SK-N-SH (cell line): ENCODE measurements at regions not wholly inside any gene's neighbourhood (a gene's known extent, or its start where the extent isn't known, plus 50 kb on each side); places are given as distances from the start of the nearest gene placed in this dataset.

Experiments
- CTCF ChIA-PET: fragments of 300-600, 350-600 bp; formaldehyde crosslinking; extraction: SDS; loops from one replicate; lab custom pipeline; 2021; lab: Yijun Ruan, JAX
- POLR2A ChIA-PET: fragments of 350-600 bp; sonication (Branson Sonifier 250); formaldehyde crosslinking; extraction: SDS; loops from one replicate; lab custom pipeline; 2020; ENCODE audit warnings: antibody characterized with exemption, inconsistent platforms; lab: Yijun Ruan, JAX
- DNase-seq: peaks from one replicate; pipeline ENCODE4 v3.0.0; 2012
- H2AFZ ChIP-seq: fragments of 200-600 bp; sonication (generic); 2 replicates; pipeline ENCODE4 v1.8.1; 2016; ENCODE audit warnings: antibody characterized with exemption, mild to moderate bottlenecking, low read depth
- H3F3A ChIP-seq: fragments of 200-600 bp; sonication (generic); replicated peaks from 2 replicates; pipeline ENCODE3; 2016; ENCODE audit warnings: antibody characterized with exemption, mild to moderate bottlenecking; ENCODE audit not compliant: insufficient read depth
- H3K27ac ChIP-seq, 2 experiments: fragments of 200-500 bp in 1 of 2; fragments of 200-600 bp in 1 of 2; sonication (Bioruptor generic) in 1 of 2; sonication (generic), shearing (Covaris generic) in 1 of 2; 2 replicates each; pipeline versions ENCODE4 v1.5.1 to v1.6.1; 2014 to 2016; ENCODE audit warnings: low read depth in 2 of 2, inconsistent platforms in 1 of 2, low read length in 1 of 2, mild to moderate bottlenecking in 1 of 2, mixed read lengths in 1 of 2
- H3K27me3 ChIP-seq: fragments of 200-600 bp; sonication (generic), shearing (Covaris generic); 2 replicates; pipeline ENCODE4 v1.6.1; 2016; ENCODE audit warnings: mixed run types; ENCODE audit not compliant: insufficient read depth
- H3K36me3 ChIP-seq, 2 experiments: fragments of 200-500 bp in 1 of 2; fragments of 200-600 bp in 1 of 2; sonication (Bioruptor generic) in 1 of 2; sonication (generic) in 1 of 2; replicated peaks in 1 of 2; 2 replicates each; pipeline versions ENCODE3 to v1.5.1; 2014 to 2016; ENCODE audit warnings: low read length in 1 of 2, mild to moderate bottlenecking in 1 of 2; ENCODE audit not compliant: insufficient read depth in 2 of 2, control insufficient read depth in 1 of 2
- H3K4me1 ChIP-seq, 2 experiments: fragments of 200-500 bp in 1 of 2; fragments of 200-600 bp in 1 of 2; sonication (Bioruptor generic) in 1 of 2; sonication (generic), shearing (Covaris generic) in 1 of 2; 2 replicates each; pipeline versions ENCODE4 v1.5.1 to v1.6.1; 2014 to 2016; ENCODE audit warnings: low read depth in 1 of 2, low read length in 1 of 2, mixed run types in 1 of 2; ENCODE audit not compliant: insufficient read depth in 2 of 2, control insufficient read depth in 1 of 2
- H3K4me2 ChIP-seq: fragments of 200-600 bp; sonication (generic), shearing (Covaris generic); 2 replicates; pipeline ENCODE4 v1.6.1; 2017; ENCODE audit warnings: mixed run types
- H3K4me3 ChIP-seq, 2 experiments: fragments of 200-500 bp in 1 of 2; fragments of 200-600 bp in 1 of 2; sonication (Bioruptor generic) in 1 of 2; sonication (generic), shearing (Covaris generic) in 1 of 2; 2 replicates each; pipeline versions ENCODE4 v1.5.1 to v1.8.1; 2014 to 2016; ENCODE audit warnings: low read depth in 2 of 2, inconsistent platforms in 1 of 2, low read length in 1 of 2, mild to moderate bottlenecking in 1 of 2, mixed read lengths in 1 of 2, moderate library complexity in 1 of 2
- H3K79me2 ChIP-seq: fragments of 200-600 bp; sonication (generic); 2 replicates; pipeline ENCODE4 v1.8.1; 2017; ENCODE audit warnings: mild to moderate bottlenecking; ENCODE audit not compliant: insufficient read depth
- H3K9ac ChIP-seq: fragments of 200-600 bp; sonication (generic); 2 replicates; pipeline ENCODE4 v1.6.1; 2017; ENCODE audit warnings: mixed run types
- H3K9me2 ChIP-seq: fragments of 200-600 bp; sonication (generic); 2 replicates; pipeline ENCODE4 v1.6.1; 2017; ENCODE audit warnings: mixed run types
- H3K9me3 ChIP-seq: fragments of 200-600 bp; sonication (generic); 2 replicates; pipeline ENCODE4 v1.6.1; 2017; ENCODE audit warnings: mixed run types, mild to moderate bottlenecking, moderate library complexity
- H4K20me1 ChIP-seq: fragments of 200-600 bp; sonication (generic); 2 replicates; pipeline ENCODE4 v1.6.1; 2017; ENCODE audit warnings: mild to moderate bottlenecking, mixed run types; ENCODE audit not compliant: insufficient read depth
- CHD2 ChIP-seq: fragments of 150-350 bp; IDR thresholded peaks from 2 replicates; pipeline ENCODE4 v1.6.1; 2018; ENCODE audit warnings: low read length; ENCODE audit not compliant: partially characterized antibody
- EP300 ChIP-seq, 2 experiments: IDR thresholded peaks; 2 replicates each; pipeline versions ENCODE4 v1.4.0 to v1.6.1; 2012; ENCODE audit warnings: borderline replicate concordance in 1 of 2, low read depth in 1 of 2, low read length in 1 of 2
- EZH2phosphoT487 ChIP-seq: fragments of 200-600 bp; sonication (generic); IDR thresholded peaks from 2 replicates; pipeline ENCODE4 v1.6.1; 2017; ENCODE audit warnings: low read depth, mixed run types, mild to moderate bottlenecking, antibody characterized with exemption, moderate library complexity, borderline replicate concordance
- FOXJ3 ChIP-seq: sonication (generic); formaldehyde crosslinking; IDR thresholded peaks from 2 replicates; pipeline ENCODE4 v1.5.1; 2020; ENCODE audit warnings: mild to moderate bottlenecking, missing genetic modification reagents
- FOXM1 ChIP-seq: IDR thresholded peaks from 2 replicates; pipeline ENCODE4 v1.4.0; 2012; ENCODE audit warnings: low read depth, mild to moderate bottlenecking
- GATA2 ChIP-seq: sonication (generic); formaldehyde crosslinking; IDR thresholded peaks from 2 replicates; pipeline ENCODE4 v1.5.0; 2020; ENCODE audit warnings: mild to moderate bottlenecking, missing genetic modification reagents
- JUND ChIP-seq: IDR thresholded peaks from 2 replicates; pipeline ENCODE4 v1.4.0; 2012
- MEF2A ChIP-seq: IDR thresholded peaks from 2 replicates; pipeline ENCODE4 v1.4.0; 2012; ENCODE audit warnings: low read depth, borderline replicate concordance
- NRF1 ChIP-seq: IDR thresholded peaks from 2 replicates; pipeline ENCODE4 v1.6.1; 2012; ENCODE audit warnings: low read depth, mild to moderate bottlenecking, low read length
- SIN3A ChIP-seq: IDR thresholded peaks from 2 replicates; pipeline ENCODE4 v1.6.1; 2012; ENCODE audit warnings: low read depth, mild to moderate bottlenecking, low read length, moderate library complexity, borderline replicate concordance
- SMC3 ChIP-seq: IDR thresholded peaks from 2 replicates; pipeline ENCODE4 v1.6.1; 2012; ENCODE audit warnings: low read depth, low read length, improper control_type of control experiment
- WGBS: methylation state at CpG from one replicate; pipeline ENCODE4 v1.1.6; 2017; ENCODE audit warnings: low lambda C conversion rate; 5-methylcytosine and 5-hydroxymethylcytosine counted together
- TF ChIP-seq, protein P1 (sequence below): IDR thresholded peaks from 2 replicates; pipeline ENCODE4 v1.4.0; 2012; ENCODE audit warnings: low read depth, borderline replicate concordance

DNA sequence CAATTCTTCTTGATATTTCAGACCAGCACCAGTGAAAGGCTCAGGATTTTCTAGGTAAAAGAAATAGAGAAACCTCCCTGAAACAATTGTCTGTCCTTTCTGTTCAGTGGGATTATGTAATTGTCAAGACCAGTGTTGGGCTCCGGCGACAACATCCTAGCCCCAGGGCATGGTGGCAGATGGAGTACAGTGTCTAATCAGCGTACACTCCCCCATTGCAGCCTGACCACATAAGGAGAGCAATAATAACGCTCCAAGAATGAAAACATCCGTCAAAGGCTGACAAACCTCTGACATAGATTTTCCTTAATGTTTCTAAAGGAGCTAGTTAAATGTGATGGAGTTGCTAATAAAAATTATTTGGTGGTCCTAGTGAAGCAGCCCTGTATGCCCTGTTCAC is 144.6 kb downstream of the EBLN2 start:
- Histone ChIP-seq H3K4me1 (peaks cover 0 to 22% of the 10 kb centered on the region in 2 experiments; a peak in 2 of 4 replicates), H3K4me2 (no peak overlapping the region), H3F3A (no peaks in the 10 kb centered on the region), H3K4me3 (no peak overlapping the region), H3K36me3 (no peaks in the 10 kb centered on the region), H3K79me2 (no peaks in the 10 kb centered on the region), H3K27me3 (no peaks in the 10 kb centered on the region), H3K9ac (no peak overlapping the region), H3K9me3 (no peaks in the 10 kb centered on the region), H4K20me1 (no peaks in the 10 kb centered on the region), H3K9me2 (no peaks in the 10 kb centered on the region), H2AFZ (no peak overlapping the region), H3K27ac (peak overlapping the region in 1 of 2 experiments; percentile 28; a peak in 2 of 4 replicates)
- peak; percentile 56 for DNase-seq
- 59% methylated on average over 5 of the region's 5 CpGs for WGBS
- ChIA-PET CTCF (interaction anchor here (1.0 to 1.2 kb wide), 2 partner anchors 14 to 105 kb away, joined by 3 to 4 read pairs; no protein-coding TSS in a partner anchor), POLR2A (no interaction called here)
- TF ChIP-seq GATA2 (CRISPR knock-in tag): peak; percentile 20; the same call in 1 of the 2 replicates
- TF ChIP-seq FOXJ3: 0 out of 2 replicates have a peak, but pooled peaks have one; percentile 33
- no peak for TF ChIP-seq SMC3
- peak; percentile 17 for TF ChIP-seq CHD2
- no peak for TF ChIP-seq SIN3A
- TF ChIP-seq, protein P1, sequence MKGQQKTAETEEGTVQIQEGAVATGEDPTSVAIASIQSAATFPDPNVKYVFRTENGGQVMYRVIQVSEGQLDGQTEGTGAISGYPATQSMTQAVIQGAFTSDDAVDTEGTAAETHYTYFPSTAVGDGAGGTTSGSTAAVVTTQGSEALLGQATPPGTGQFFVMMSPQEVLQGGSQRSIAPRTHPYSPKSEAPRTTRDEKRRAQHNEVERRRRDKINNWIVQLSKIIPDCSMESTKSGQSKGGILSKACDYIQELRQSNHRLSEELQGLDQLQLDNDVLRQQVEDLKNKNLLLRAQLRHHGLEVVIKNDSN: no peak
- peak in 1 of 2 experiments; percentile 55; a peak in 1 of 4 replicates for TF ChIP-seq EP300 (IDR thresholded peaks at IDR 0.05; ENCODE audit: borderline replicate concordance in 1 of 2, low read depth in 1 of 2, low read length in 1 of 2)

DNA sequence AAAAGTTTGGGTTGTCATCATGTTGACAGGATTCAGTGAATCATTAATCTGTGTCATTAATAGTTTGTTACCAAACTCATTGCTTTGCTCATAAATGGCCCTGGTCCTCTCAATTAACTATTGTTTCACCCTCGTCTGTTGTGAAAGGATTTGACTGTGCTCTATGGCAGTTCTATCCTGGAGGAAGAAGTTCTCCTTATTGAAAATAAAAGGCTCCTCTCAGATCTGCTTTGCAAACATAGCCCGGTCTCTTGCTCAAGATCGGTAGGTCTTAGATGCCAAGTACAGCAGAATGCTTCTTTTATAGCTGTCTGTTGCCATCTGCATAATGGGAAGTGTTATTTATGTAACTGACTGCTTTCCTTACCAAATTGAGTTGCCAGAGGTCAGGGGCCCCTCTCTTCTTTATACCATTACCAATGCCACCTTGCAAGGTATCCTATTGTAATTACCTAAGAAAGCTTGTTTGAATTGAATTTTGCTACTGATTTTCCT is 146.5 kb downstream of the EBLN2 start:
- no peak overlapping the region for H3K27ac ChIP-seq
- no peak overlapping the region for H3K4me3 ChIP-seq
- 79% methylated on average over 3 of the region's 3 CpGs for WGBS
- H4K20me1 ChIP-seq: no peaks in the 10 kb centered on the region
- TF ChIP-seq, protein P1: no peak
- no peak for TF ChIP-seq EZH2phosphoT487
- TF ChIP-seq JUND: no peak
- TF ChIP-seq FOXM1: no peak
- no peak for TF ChIP-seq MEF2A
- TF ChIP-seq NRF1: no peak
- no peak for TF ChIP-seq FOXJ3
- TF ChIP-seq, all 33 proteins: peak for 0
- H3K4me1 ChIP-seq: peaks cover 0 to 22% of the 10 kb centered on the region in 2 experiments; a peak in 2 of 4 replicates
- H3K36me3 ChIP-seq: no peaks in the 10 kb centered on the region
- H3K79me2 ChIP-seq: no peaks in the 10 kb centered on the region
- H3F3A ChIP-seq: no peaks in the 10 kb centered on the region
- H3K9me2 ChIP-seq: no peaks in the 10 kb centered on the region
- no peak overlapping the region for H2AFZ ChIP-seq
- POLR2A ChIA-PET: no interaction called here
- H3K4me2 ChIP-seq: no peak overlapping the region
- CTCF ChIA-PET: interaction anchor here (0.6 to 1.0 kb wide), 2 partner anchors 16 to 641 kb away, joined by 3 read pairs; no protein-coding TSS in a partner anchor
- no peaks in the 10 kb centered on the region for H3K27me3 ChIP-seq
- H3K9ac ChIP-seq: no peak overlapping the region
- no peak for DNase-seq
- H3K9me3 ChIP-seq: no peaks in the 10 kb centered on the region
